Stimulated activated CD4-positive, alpha-beta T cell treated with anti-CD3 and anti-CD28 coated beads, TNF-alpha, amount 100 ng/mL, for 48 hours (primary cell): ENCODE measurements at regions not wholly inside any gene's neighbourhood (a gene's known extent, or its start where the extent isn't known, plus 50 kb on each side); places are given as distances from the start of the nearest gene placed in this dataset.
"Not testable (repeated sequence)": the region's sequence is repeated elsewhere in the genome, so short reads cannot be mapped to it uniquely, and the experiment has no call there.

Source experiments
- DNase-seq, 3 donors: peaks; one replicate each; pipeline ENCODE4 v3.0.0-alpha.2; 2020; ENCODE audit warnings: low read depth in 3 of 3

GRCh38 chr1:178020968-178021640 lies 51.2 kb upstream of the SEC16B start:
- DNase-seq = no peak

DNA sequence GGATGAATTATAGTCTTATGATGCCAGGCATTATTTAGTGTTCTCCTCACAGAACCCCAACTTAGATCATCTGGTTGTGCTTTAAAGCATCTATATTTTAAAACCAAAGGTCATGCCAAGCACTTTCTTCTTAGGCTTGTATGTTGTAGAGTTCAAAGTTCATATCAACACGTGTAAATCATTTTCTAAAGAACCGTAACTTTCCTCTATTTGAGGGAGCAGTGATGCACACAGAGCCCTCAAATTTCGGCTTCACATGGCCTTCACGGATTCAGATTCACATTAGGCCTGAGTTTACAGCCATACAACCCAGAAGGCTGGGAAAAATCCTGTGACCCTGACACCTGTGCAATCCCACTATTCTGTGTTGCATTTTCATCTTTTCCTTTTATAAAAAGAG lies 52.1 kb upstream of the SEC16B start:
- DNase-seq = no peak

DNA sequence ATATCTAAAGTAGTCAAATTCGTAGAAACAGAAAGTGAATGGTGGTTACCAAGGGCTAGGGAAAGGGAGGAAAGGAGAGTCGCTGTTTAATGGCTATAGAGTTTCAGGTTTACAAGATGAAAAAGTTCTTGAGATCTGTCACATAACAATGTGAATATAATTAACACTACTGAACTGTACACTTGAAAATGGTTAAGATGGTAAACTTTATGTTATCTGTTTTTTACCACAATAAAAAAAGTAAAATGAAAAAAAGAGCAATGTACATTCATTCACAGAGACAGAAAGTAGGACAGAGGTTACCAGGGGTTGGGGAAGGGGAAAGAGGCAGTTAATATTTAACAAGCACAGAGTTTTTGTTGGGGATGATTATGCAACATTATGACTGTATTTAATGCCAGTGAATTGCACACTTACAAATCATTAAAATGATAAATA lies 53.3 kb upstream of the SEC16B start:
- no peak for DNase-seq

- DNase-seq = no peak
Measured at GRCh38 chr1:178024504-178024903, 54.6 kb upstream of the SEC16B start.

- DNase-seq = no peak
Measured at GRCh38 chr1:178025613-178026356, 55.9 kb upstream of the SEC16B start.

- no peak for DNase-seq
Measured at GRCh38 chr1:178028841-178029481, 59.1 kb upstream of the SEC16B start.

DNA sequence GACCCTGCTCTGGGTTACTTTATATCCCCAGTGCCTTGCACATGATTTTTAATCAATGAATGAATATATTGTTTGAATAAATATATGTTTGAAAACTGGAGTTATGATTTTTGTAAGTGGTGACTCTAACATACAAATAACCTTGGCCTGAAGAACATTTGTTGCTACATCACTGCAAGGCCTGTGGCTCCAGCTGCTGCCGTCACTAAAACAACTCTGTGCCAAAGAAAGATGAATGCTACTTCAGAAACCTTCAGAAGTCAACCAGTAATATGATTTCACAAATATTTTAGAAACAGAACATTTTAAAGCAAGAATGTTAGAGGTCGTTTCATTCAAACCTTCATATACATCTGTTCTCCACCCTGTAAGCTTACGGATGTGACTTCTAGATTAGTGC lies 60.6 kb upstream of the SEC16B start:
- no peak for DNase-seq

DNA sequence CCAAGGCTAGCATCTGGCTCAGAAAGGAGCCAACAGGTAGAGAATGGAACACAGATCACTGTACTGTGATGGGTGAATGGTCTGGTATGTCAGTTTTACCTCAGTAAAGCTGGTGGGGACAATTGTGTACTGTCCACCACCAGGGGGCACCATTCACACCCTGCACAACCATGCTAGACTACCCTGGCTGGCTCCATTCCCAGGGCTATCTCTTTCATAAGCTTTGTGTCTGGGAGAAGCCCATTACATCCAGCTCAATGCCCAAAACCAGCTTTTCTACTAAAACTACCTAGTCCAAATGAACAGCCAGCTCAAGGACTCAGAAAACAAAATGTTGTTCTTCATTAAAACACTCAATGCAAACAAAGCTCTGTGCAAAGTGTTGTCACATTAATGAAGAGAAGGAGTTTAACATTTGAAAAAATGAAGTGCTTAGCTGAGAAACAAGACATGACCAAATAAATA lies 62.0 kb upstream of the RASAL2 start:
- DNase-seq = peak in 2 of 3 donors; percentile 1 to 11

DNA sequence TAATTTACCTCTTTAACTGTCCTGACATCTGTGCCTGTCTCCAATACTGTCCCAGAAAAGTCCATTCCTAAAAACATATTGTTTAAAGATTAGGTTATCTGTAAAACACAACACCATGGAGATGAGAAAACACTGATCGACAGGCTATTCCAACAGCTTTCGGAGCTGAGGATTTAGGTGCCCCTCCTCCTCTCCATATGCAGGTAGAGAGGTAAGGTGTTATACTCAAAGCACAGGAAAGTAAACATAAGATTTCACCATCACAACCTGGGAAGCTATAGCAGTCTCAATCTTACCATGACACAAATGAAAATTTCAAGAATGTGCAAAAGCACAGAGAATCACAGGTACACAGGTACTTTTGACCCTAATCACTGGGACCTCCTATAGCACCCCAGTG lies 60.9 kb upstream of the RASAL2 start:
- DNase-seq = no peak

GRCh38 chr1:178034676-178035075 lies 59.2 kb upstream of the RASAL2 start:
- no peak for DNase-seq

DNA sequence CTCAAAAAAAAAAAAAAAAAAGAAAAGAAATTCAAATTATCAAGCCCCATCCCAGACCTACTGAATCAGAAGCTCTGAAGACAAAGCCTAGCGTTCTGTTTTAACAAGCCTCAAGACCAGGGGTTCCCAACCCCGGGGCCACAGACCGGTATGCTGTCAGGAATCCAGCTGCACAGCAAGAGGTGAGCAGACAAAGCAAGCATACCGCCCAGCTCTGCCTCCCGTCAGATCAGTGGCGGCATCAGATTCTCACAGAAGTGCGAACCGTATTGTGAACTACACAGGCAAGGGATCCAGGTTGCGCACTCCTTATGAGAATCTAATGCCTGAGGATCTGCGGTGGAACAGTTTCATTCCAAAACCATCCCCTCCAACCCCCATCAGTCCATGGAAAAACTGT lies 57.8 kb upstream of the RASAL2 start:
- DNase-seq = no peak

GRCh38 chr1:178037510-178038253 lies 56.2 kb upstream of the RASAL2 start:
- no peak for DNase-seq

GRCh38 chr1:178038372-178038771 lies 55.5 kb upstream of the RASAL2 start:
- DNase-seq = no peak

DNA sequence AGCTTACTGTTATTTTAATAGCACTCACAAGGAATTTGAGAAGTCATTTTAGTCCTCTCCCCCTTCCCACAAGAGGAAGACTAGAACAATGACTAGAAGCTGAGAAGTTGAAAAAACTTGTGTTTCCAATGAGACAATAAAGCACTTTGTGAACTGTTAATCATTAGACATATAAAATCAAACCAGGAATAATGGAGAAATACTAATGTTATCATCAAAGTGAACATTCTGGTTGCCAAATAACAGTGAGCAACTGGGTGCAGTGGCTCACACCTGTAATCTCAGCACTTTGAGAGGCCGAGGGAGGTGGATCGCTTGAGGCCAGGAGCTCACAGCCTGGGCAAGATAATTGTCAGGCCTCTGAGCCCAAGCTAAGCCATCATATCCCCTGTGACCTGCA lies 54.0 kb upstream of the RASAL2 start:
- no peak for DNase-seq

GRCh38 chr1:178043940-178044339 lies 50.0 kb upstream of the RASAL2 start:
- not testable (repeated sequence) for DNase-seq
